H9 (cell line): ENCODE measurements at regions not wholly inside any gene's neighbourhood (a gene's known extent, or its start where the extent isn't known, plus 50 kb on each side); places are given as distances from the start of the nearest gene placed in this dataset.

ENCODE experiments used
- DNase-seq: peaks from one replicate; pipeline ENCODE4 v3.0.0-alpha.2; 2017
- H2AFZ ChIP-seq: one replicate; pipeline ENCODE4 v1.6.1; 2013; ENCODE audit warnings: mild to moderate bottlenecking, low read length, control low read depth, moderate library complexity
- H2AK5ac ChIP-seq: 2 replicates; pipeline ENCODE4 v1.6.1; 2013; ENCODE audit warnings: low read length, control low read depth, mixed read lengths; ENCODE audit not compliant: insufficient read length
- H2BK120ac ChIP-seq: one replicate; pipeline ENCODE4 v1.6.1; 2013; ENCODE audit warnings: low read depth, mild to moderate bottlenecking, low read length, control low read depth, inconsistent platforms; ENCODE audit not compliant: poor library complexity, severe bottlenecking
- H2BK12ac ChIP-seq: 2 replicates; pipeline ENCODE4 v1.6.1; 2013; ENCODE audit warnings: low read length, control low read depth, mixed read lengths, low read depth; ENCODE audit not compliant: insufficient read length
- H2BK15ac ChIP-seq: 2 replicates; pipeline ENCODE4 v1.6.1; 2013; ENCODE audit warnings: low read depth, low read length, control low read depth
- H2BK20ac ChIP-seq: one replicate; pipeline ENCODE4 v1.6.1; 2013; ENCODE audit warnings: low read depth, mild to moderate bottlenecking, low read length, control low read depth, inconsistent platforms; ENCODE audit not compliant: poor library complexity, severe bottlenecking
- H2BK5ac ChIP-seq: 2 replicates; pipeline ENCODE4 v1.6.1; 2013; ENCODE audit warnings: low read length, control low read depth, mixed read lengths; ENCODE audit not compliant: insufficient read length
- H3K14ac ChIP-seq: 2 replicates; pipeline ENCODE4 v1.6.1; 2013; ENCODE audit warnings: low read length, control low read depth; ENCODE audit not compliant: insufficient read depth
- H3K18ac ChIP-seq: 2 replicates; pipeline ENCODE4 v1.6.1; 2013; ENCODE audit warnings: low read depth, mild to moderate bottlenecking, mixed read lengths, low read length, control low read depth; ENCODE audit not compliant: insufficient read length
- H3K23ac ChIP-seq: 2 replicates; pipeline ENCODE4 v1.6.1; 2013; ENCODE audit warnings: low read length, control low read depth, mixed read lengths, low read depth; ENCODE audit not compliant: insufficient read length
- H3K23me2 ChIP-seq: 2 replicates; pipeline ENCODE4 v1.6.1; 2013; ENCODE audit warnings: low read depth, mild to moderate bottlenecking, mixed read lengths, low read length, control low read depth; ENCODE audit not compliant: insufficient read length, poor library complexity, severe bottlenecking
- H3K27ac ChIP-seq: 2 replicates; pipeline ENCODE4 v1.5.1; 2013; ENCODE audit warnings: low read length, control low read depth, mixed read lengths, low read depth; ENCODE audit not compliant: insufficient read length
- H3K27me3 ChIP-seq: 2 replicates; pipeline ENCODE4 v1.6.1; 2013; ENCODE audit warnings: low read length, control low read depth, inconsistent platforms; ENCODE audit not compliant: insufficient read depth
- H3K4ac ChIP-seq: 2 replicates; pipeline ENCODE4 v1.6.1; 2013; ENCODE audit warnings: low read depth, mild to moderate bottlenecking, control low read depth, inconsistent platforms, low read length, moderate library complexity
- H3K4me1 ChIP-seq: 2 replicates; pipeline ENCODE4 v1.6.1; 2013; ENCODE audit warnings: low read length, control low read depth, inconsistent platforms; ENCODE audit not compliant: insufficient read depth
- H3K4me2 ChIP-seq: 2 replicates; pipeline ENCODE4 v1.6.1; 2013; ENCODE audit warnings: low read length, control low read depth, mixed read lengths; ENCODE audit not compliant: insufficient read length, insufficient read depth
- H3K56ac ChIP-seq: 2 replicates; pipeline ENCODE4 v1.6.1; 2013; ENCODE audit warnings: low read depth, mild to moderate bottlenecking, mixed read lengths, low read length, control low read depth; ENCODE audit not compliant: insufficient read length
- H3K79me1 ChIP-seq: 2 replicates; pipeline ENCODE4 v1.6.1; 2013; ENCODE audit warnings: low read depth, mild to moderate bottlenecking, moderate library complexity, low read length, control low read depth, inconsistent platforms; ENCODE audit not compliant: insufficient read depth, poor library complexity, severe bottlenecking
- H3K79me2 ChIP-seq: 2 replicates; pipeline ENCODE4 v1.6.1; 2013; ENCODE audit warnings: low read length, control low read depth, inconsistent platforms; ENCODE audit not compliant: insufficient read depth
- H3K9ac ChIP-seq: 2 replicates; pipeline ENCODE4 v1.6.1; 2013; ENCODE audit warnings: low read length, control low read depth, mixed read lengths; ENCODE audit not compliant: insufficient read length; ENCODE audit errors: extremely low read depth
- H3K9me3 ChIP-seq: one replicate; pipeline ENCODE4 v1.6.1; 2013; ENCODE audit warnings: low read depth, low read length, inconsistent platforms; ENCODE audit not compliant: control insufficient read depth
- H3T11ph ChIP-seq: one replicate; pipeline ENCODE4 v1.6.1; 2013; ENCODE audit warnings: mild to moderate bottlenecking, low read length, control low read depth, inconsistent platforms
- H4K20me1 ChIP-seq: one replicate; pipeline ENCODE4 v1.6.1; 2013; ENCODE audit not compliant: control insufficient read depth, insufficient read length, insufficient read depth
- H4K5ac ChIP-seq: 2 replicates; pipeline ENCODE4 v1.6.1; 2013; ENCODE audit warnings: low read depth, mild to moderate bottlenecking, mixed read lengths, low read length, control low read depth; ENCODE audit not compliant: insufficient read length
- H4K8ac ChIP-seq: replicated peaks from 2 replicates; pipeline ENCODE4 v1.6.1; 2013; ENCODE audit warnings: low read length, control low read depth, mixed read lengths, low read depth; ENCODE audit not compliant: insufficient read length
- H4K91ac ChIP-seq: 2 replicates; pipeline ENCODE4 v1.6.1; 2013; ENCODE audit warnings: low read depth, mild to moderate bottlenecking, moderate library complexity, mixed read lengths, low read length, control low read depth; ENCODE audit not compliant: insufficient read length
- H3K27ac Mint-ChIP-seq, 3 experiments: 2 replicates in 2 of 3; 3 replicates in 1 of 3; pipeline ENCODE4 v1.8.0; 2020 to 2021; ENCODE audit warnings: mixed read lengths in 3 of 3, mild to moderate bottlenecking in 1 of 3, moderate library complexity in 1 of 3
- H3K27me3 Mint-ChIP-seq: 2 replicates; pipeline ENCODE4 v1.8.0; 2021; ENCODE audit warnings: low read depth, mild to moderate bottlenecking, moderate library complexity, mixed read lengths
- H3K36me3 Mint-ChIP-seq, 3 experiments: 2 replicates in 2 of 3; 3 replicates in 1 of 3; pipeline ENCODE4 v1.8.0; 2020 to 2021; ENCODE audit warnings: low read depth in 3 of 3, mixed read lengths in 3 of 3; ENCODE audit not compliant: insufficient read depth in 1 of 3
- H3K4me1 Mint-ChIP-seq, 2 experiments: 2 replicates each; pipeline ENCODE4 v1.8.0; 2020; ENCODE audit warnings: mixed read lengths in 2 of 2
- H3K4me3 Mint-ChIP-seq, 2 experiments: 2 replicates in 1 of 2; 3 replicates in 1 of 2; pipeline ENCODE4 v1.8.0; 2020 to 2021; ENCODE audit warnings: mild to moderate bottlenecking in 2 of 2, mixed read lengths in 2 of 2, moderate library complexity in 1 of 2
- H3K9me3 Mint-ChIP-seq, 2 experiments: 2 replicates in 1 of 2; 3 replicates in 1 of 2; pipeline ENCODE4 v1.8.0; 2020; ENCODE audit warnings: mild to moderate bottlenecking in 2 of 2, mixed read lengths in 2 of 2, moderate library complexity in 1 of 2
- CTCF ChIP-seq: fragments of 200-600 bp; sonication (generic); conservative IDR thresholded peaks from 3 replicates; pipeline ENCODE4 v1.8.0; 2021; ENCODE audit warnings: antibody characterized with exemption, mild to moderate bottlenecking

- Histone ChIP-seq H3K27ac (no peak overlapping the region), H3K4ac (no peak overlapping the region), H3K79me2 (no peaks in the 10 kb centered on the region), H3K9me3 (no peaks in the 10 kb centered on the region), H4K8ac (no peak overlapping the region), H3T11ph (no peak overlapping the region), H3K9ac (no peak overlapping the region), H2AK5ac (no peak overlapping the region), H2BK5ac (no peak overlapping the region), H3K4me2 (no peak overlapping the region), H3K27me3 (no peaks in the 10 kb centered on the region), H3K23ac (no peak overlapping the region), H2BK12ac (no peak overlapping the region), H3K79me1 (no peaks in the 10 kb centered on the region), H2BK120ac (no peak overlapping the region), H3K4me1 (no peaks in the 10 kb centered on the region; the same call in 1 of the 2 replicates), H3K56ac (no peak overlapping the region), H4K20me1 (no peaks in the 10 kb centered on the region), H3K18ac (no peak overlapping the region), H2AFZ (no peak overlapping the region), H4K91ac (no peak overlapping the region), H4K5ac (no peak overlapping the region), H2BK20ac (no peak overlapping the region), H3K23me2 (no peaks in the 10 kb centered on the region), H3K14ac (no peak overlapping the region), H2BK15ac (no peak overlapping the region)
- Mint-ChIP-seq H3K4me3 (no peak overlapping the region), H3K36me3 (no peaks in the 10 kb centered on the region), H3K4me1 (no peaks in the 10 kb centered on the region), H3K27me3 (no peaks in the 10 kb centered on the region), H3K27ac (no peak overlapping the region), H3K9me3 (no peaks in the 10 kb centered on the region; a peak in 1 of 5 replicates)
- no peak for TF ChIP-seq CTCF
- DNase-seq: no peak
These were observed 365.3 kb downstream of the SAMD5 start for GRCh38 chr6:147873816-147874215.
